Esophagus squamous epithelium (tissue), 4 donors: ENCODE measurements at regions not wholly inside any gene's neighbourhood (a gene's known extent, or its start where the extent isn't known, plus 50 kb on each side); places are given as distances from the start of the nearest gene placed in this dataset.

Source experiments
- CTCF ChIP-seq, 6 experiments: fragments of 450-650 bp in 4 of 6; fragments of 200-600 bp in 2 of 6; sonication (generic) in 2 of 6; IDR thresholded peaks; one replicate each; pipeline ENCODE4 v1.5.1; 2016 to 2019; ENCODE audit warnings: antibody characterized with exemption in 6 of 6, mild to moderate bottlenecking in 4 of 6, moderate library complexity in 4 of 6
- POLR2A ChIP-seq, 4 donors: fragments of 450-650 bp; IDR thresholded peaks; one replicate each; pipeline ENCODE4 v1.6.1; 2017; ENCODE audit warnings: antibody characterized with exemption in 4 of 4, mild to moderate bottlenecking in 4 of 4, moderate library complexity in 3 of 4

DNA sequence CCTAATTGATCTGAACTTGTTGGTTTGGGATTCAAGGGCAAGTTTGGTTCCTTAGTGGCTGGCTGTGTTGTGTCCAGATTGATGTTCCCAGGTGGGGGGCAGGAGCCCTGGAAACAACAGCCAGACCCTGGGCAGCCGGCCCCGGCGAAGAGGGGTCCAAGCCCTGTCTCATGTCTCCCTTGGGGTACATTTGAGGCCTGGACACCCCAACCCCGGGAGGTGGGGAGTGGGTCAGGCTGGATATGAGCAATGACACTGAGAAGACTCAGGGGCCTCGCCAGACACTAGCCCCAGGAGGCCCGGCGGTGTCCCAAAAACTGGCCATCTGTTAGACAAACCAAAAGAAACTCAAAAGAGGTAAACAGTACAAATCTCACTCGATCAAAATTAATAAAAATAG lies 79.6 kb downstream of the YTHDF1 start:
- TF ChIP-seq CTCF (IDR thresholded peaks at IDR 0.05), result no peak
- TF ChIP-seq POLR2A (IDR thresholded peaks at IDR 0.05), result no peak
